ENCODE measurements at regions not wholly inside any gene's neighbourhood (a gene's known extent, or its start where the extent isn't known, plus 50 kb on each side); places are given as distances from the start of the nearest gene placed in this dataset.
"Not testable (repeated sequence)": the region's sequence is repeated elsewhere in the genome, so short reads cannot be mapped to it uniquely, and the experiment has no call there.

DNA sequence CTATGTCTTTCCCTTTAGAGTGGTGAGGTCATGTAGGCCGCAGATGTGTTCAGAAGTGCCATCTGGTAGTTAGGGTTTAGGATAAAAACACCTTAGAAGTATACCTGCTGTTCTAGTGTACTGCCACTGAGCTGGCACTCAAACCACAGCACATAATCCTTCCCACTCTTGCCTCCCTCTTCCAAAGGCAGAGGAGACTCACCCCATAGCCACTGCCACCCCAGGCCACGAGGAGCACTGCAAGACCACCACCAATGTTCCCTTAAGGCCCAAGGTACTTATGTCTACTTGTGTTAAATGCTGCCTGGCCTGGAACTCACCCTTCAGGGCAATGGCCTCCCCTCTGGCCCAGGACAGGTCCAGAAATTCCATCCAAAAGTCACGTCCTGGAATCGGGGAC is 379.5 kb upstream of the EDIL3 start:
- Histone ChIP-seq H3K9ac (ENCODE audit: low read length in 3 of 3) (no peak overlapping the region), H3K4me3 (ENCODE audit: low read length in 3 of 3) (no peak overlapping the region), H3K9me3 (ENCODE audit: control insufficient read depth in 2 of 3, insufficient read depth in 1 of 3, low read length in 3 of 3) (no peaks in the 10 kb centered on the region), H3K27me3 (ENCODE audit: control insufficient read depth, insufficient read depth, low read length) (no peaks in the 10 kb centered on the region), H3K27ac (ENCODE audit: low read depth in 2 of 2, low read length in 2 of 2) (no peak overlapping the region), H3K36me3 (ENCODE audit: control insufficient read depth in 2 of 3, insufficient read depth in 3 of 3, low read length in 3 of 3) (no peaks in the 10 kb centered on the region), H3K4me1 (ENCODE audit: control insufficient read depth in 2 of 3, insufficient read depth in 2 of 3, low read depth in 1 of 3, low read length in 3 of 3) (no peaks in the 10 kb centered on the region)
- intact Hi-C loops (cut with DNase I), result no loop called here
- no peak for DNase-seq
- FAIRE-seq, result no peak
- TF ChIP-seq, protein P1, sequence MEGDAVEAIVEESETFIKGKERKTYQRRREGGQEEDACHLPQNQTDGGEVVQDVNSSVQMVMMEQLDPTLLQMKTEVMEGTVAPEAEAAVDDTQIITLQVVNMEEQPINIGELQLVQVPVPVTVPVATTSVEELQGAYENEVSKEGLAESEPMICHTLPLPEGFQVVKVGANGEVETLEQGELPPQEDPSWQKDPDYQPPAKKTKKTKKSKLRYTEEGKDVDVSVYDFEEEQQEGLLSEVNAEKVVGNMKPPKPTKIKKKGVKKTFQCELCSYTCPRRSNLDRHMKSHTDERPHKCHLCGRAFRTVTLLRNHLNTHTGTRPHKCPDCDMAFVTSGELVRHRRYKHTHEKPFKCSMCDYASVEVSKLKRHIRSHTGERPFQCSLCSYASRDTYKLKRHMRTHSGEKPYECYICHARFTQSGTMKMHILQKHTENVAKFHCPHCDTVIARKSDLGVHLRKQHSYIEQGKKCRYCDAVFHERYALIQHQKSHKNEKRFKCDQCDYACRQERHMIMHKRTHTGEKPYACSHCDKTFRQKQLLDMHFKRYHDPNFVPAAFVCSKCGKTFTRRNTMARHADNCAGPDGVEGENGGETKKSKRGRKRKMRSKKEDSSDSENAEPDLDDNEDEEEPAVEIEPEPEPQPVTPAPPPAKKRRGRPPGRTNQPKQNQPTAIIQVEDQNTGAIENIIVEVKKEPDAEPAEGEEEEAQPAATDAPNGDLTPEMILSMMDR (IDR thresholded peaks at IDR 0.05; ENCODE audit: borderline replicate concordance, extremely low read depth, insufficient read depth), result no peak

DNA sequence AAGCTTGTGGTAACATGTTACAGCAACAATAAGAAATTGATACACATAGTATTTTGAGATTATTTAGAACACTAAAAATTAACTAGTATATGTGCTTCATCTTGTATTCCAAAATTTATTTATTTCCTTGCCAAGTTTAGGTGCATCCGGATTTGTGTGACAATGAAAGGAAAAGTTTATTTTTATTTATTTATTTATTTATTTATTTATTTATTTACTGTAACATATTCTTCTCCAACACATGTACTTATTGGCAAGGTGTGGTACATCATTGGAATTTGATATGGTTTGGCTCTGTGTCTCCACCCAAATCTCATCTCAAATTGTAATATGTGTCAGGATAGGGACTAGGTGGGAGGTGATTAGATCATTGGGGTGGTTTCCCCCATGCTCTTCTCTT is 373.3 kb upstream of the EDIL3 start:
- Histone ChIP-seq H3K4me1 (ENCODE audit: control insufficient read depth in 2 of 3, insufficient read depth in 2 of 3, low read depth in 1 of 3, low read length in 3 of 3) (no peaks in the 10 kb centered on the region), H3K36me3 (ENCODE audit: control insufficient read depth in 2 of 3, insufficient read depth in 3 of 3, low read length in 3 of 3) (no peaks in the 10 kb centered on the region), H3K4me3 (ENCODE audit: low read length in 3 of 3) (no peak overlapping the region), H3K27ac (ENCODE audit: low read depth in 2 of 2, low read length in 2 of 2) (no peak overlapping the region), H3K9me3 (ENCODE audit: control insufficient read depth in 2 of 3, insufficient read depth in 1 of 3, low read length in 3 of 3) (no peaks in the 10 kb centered on the region), H3K9ac (ENCODE audit: low read length in 3 of 3) (no peak overlapping the region), H3K27me3 (ENCODE audit: control insufficient read depth, insufficient read depth, low read length) (no peaks in the 10 kb centered on the region)
- intact Hi-C loops (cut with DNase I), result no loop called here
- FAIRE-seq (no peak), DNase-seq (no peak)
- TF ChIP-seq, protein P1 (IDR thresholded peaks at IDR 0.05; ENCODE audit: borderline replicate concordance, extremely low read depth, insufficient read depth), result no peak

DNA sequence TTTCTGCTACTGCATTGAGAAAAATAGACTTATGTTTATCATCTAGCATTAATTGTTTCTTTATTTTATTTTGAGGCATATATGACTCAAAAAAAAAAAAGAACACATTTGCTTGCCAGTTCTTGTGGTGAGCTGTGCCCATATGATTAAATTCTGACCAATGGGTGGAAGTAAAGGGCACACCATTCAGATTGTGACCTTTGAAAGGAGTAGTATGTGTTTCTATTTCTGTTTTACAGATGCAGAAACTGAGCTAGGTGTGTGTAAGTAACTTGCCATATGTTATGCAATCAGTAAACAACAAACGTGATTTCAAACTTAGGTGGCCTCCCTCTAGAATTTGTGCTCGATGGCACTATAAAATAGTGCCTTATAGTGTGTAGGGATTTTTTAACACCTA is 368.1 kb upstream of the EDIL3 start:
- H3K4me1 ChIP-seq (ENCODE audit: control insufficient read depth in 2 of 3, insufficient read depth in 2 of 3, low read depth in 1 of 3, low read length in 3 of 3), result no peaks in the 10 kb centered on the region
- TF ChIP-seq, protein P1 (IDR thresholded peaks at IDR 0.05; ENCODE audit: borderline replicate concordance, extremely low read depth, insufficient read depth), result no peak
- H3K27ac ChIP-seq (ENCODE audit: low read depth in 2 of 2, low read length in 2 of 2), result no peak overlapping the region
- FAIRE-seq (no peak), DNase-seq (no peak)
- no peak overlapping the region for H3K9ac ChIP-seq (ENCODE audit: low read length in 3 of 3)
- H3K27me3 ChIP-seq (ENCODE audit: control insufficient read depth, insufficient read depth, low read length), result no peaks in the 10 kb centered on the region
- intact Hi-C loops (cut with DNase I), result no loop called here
- H3K9me3 ChIP-seq (ENCODE audit: control insufficient read depth in 2 of 3, insufficient read depth in 1 of 3, low read length in 3 of 3), result no peaks in the 10 kb centered on the region
- no peaks in the 10 kb centered on the region for H3K36me3 ChIP-seq (ENCODE audit: control insufficient read depth in 2 of 3, insufficient read depth in 3 of 3, low read length in 3 of 3)
- no peak overlapping the region for H3K4me3 ChIP-seq (ENCODE audit: low read length in 3 of 3)

DNA sequence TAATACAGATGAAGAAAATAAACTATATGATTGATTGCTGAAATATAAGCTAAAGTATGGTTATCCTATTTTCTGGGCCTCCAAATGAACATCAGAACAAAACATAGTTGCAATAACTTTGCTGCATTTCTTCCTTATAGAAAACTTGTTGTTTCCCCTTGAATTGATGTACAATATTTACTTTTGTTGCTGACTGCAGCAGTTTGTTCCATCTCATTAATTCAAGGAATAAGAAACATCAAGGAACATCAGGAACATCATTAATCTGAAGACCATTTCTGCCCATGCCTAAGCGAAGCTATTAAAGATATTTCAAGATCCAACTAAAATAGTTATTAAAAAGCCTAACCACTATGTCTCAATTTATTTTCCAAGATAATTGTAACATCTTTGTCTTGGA is 363.6 kb upstream of the EDIL3 start:
- Histone ChIP-seq H3K4me3 (ENCODE audit: low read length in 3 of 3) (no peak overlapping the region), H3K36me3 (ENCODE audit: control insufficient read depth in 2 of 3, insufficient read depth in 3 of 3, low read length in 3 of 3) (no peaks in the 10 kb centered on the region), H3K9me3 (ENCODE audit: control insufficient read depth in 2 of 3, insufficient read depth in 1 of 3, low read length in 3 of 3) (no peaks in the 10 kb centered on the region), H3K4me1 (ENCODE audit: control insufficient read depth in 2 of 3, insufficient read depth in 2 of 3, low read depth in 1 of 3, low read length in 3 of 3) (no peaks in the 10 kb centered on the region), H3K9ac (ENCODE audit: low read length in 3 of 3) (no peak overlapping the region), H3K27me3 (ENCODE audit: control insufficient read depth, insufficient read depth, low read length) (no peaks in the 10 kb centered on the region), H3K27ac (ENCODE audit: low read depth in 2 of 2, low read length in 2 of 2) (no peak overlapping the region)
- TF ChIP-seq, protein P1 (IDR thresholded peaks at IDR 0.05; ENCODE audit: borderline replicate concordance, extremely low read depth, insufficient read depth), result no peak
- intact Hi-C loops (cut with DNase I), result no loop called here
- DNase-seq (no peak), FAIRE-seq (no peak)

DNA sequence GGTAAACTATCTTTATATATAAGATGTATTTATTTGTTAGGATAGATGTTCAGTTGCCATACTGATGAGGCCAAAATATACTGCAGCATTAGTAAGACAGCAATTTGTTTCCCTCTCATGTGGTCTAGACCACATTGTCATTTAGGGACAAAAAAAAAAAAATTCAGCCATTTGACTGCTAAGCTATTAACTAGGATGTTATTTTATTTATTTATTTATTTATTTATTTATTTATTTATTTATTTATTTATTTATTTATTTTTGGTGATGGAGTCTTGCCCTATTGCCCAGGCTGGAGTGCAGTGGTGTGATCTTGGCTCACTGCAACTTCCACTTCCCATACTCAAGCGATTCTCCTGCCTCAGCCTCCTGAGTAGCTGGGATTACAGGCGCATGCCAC is 361.6 kb upstream of the EDIL3 start:
- intact Hi-C loops (cut with DNase I); H3K36me3 ChIP-seq (ENCODE audit: control insufficient read depth in 2 of 3, insufficient read depth in 3 of 3, low read length in 3 of 3); H3K9me3 ChIP-seq (ENCODE audit: control insufficient read depth in 2 of 3, insufficient read depth in 1 of 3, low read length in 3 of 3); H3K27ac ChIP-seq (ENCODE audit: low read depth in 2 of 2, low read length in 2 of 2); H3K4me3 ChIP-seq (ENCODE audit: low read length in 3 of 3); H3K4me1 ChIP-seq (ENCODE audit: control insufficient read depth in 2 of 3, insufficient read depth in 2 of 3, low read depth in 1 of 3, low read length in 3 of 3); DNase-seq; H3K27me3 ChIP-seq (ENCODE audit: control insufficient read depth, insufficient read depth, low read length); H3K9ac ChIP-seq (ENCODE audit: low read length in 3 of 3); FAIRE-seq: not testable (repeated sequence)

All from kidney (tissue), 13 donors.